ENCODE measurements at regions not wholly inside any gene's neighbourhood (a gene's known extent, or its start where the extent isn't known, plus 50 kb on each side); places are given as distances from the start of the nearest gene placed in this dataset.

GRCh38 chr9:19924080-19924479 is 135.2 kb upstream of the SLC24A2 start:
- no peak for TF ChIP-seq POLR2AphosphoS5 (IDR thresholded peaks at IDR 0.05; ENCODE audit: borderline replicate concordance, low read depth, low read length)
- no peak for TF ChIP-seq EZH2 (IDR thresholded peaks at IDR 0.05)
- no peak for TF ChIP-seq FOXP2 (optimal IDR thresholded peaks at IDR 0.05; ENCODE audit: control extremely low read depth, extremely low read length, insufficient read depth)
